Keratinocyte (primary cell): ENCODE measurements at regions not wholly inside any gene's neighbourhood (a gene's known extent, or its start where the extent isn't known, plus 50 kb on each side); places are given as distances from the start of the nearest gene placed in this dataset.

Source experiments
- DNase-seq: peaks from one replicate; pipeline ENCODE4 v3.0.0-alpha.2; 2011; ENCODE audit warnings: low read depth, missing footprints, low spot score
- FAIRE-seq: peaks from 2 replicates; lab custom pipeline; 2011; peaks lifted over from hg19 to GRCh38; lab: Jason Lieb, UNC
- H2AFZ ChIP-seq: 2 replicates; pipeline ENCODE4 v1.6.0; 2012; ENCODE audit warnings: low read length, control low read depth, inconsistent platforms; ENCODE audit not compliant: control insufficient read depth
- H3K27ac ChIP-seq: 2 replicates; pipeline ENCODE4 v1.5.1; 2011; ENCODE audit warnings: low read length; ENCODE audit not compliant: control insufficient read depth, insufficient read depth
- H3K27me3 ChIP-seq: 3 replicates; pipeline ENCODE4 v1.6.0; 2011; ENCODE audit warnings: low read length; ENCODE audit not compliant: control insufficient read depth, insufficient read depth; ENCODE audit errors: extremely low read depth
- H3K36me3 ChIP-seq, 2 experiments: 2 replicates in 1 of 2; 3 replicates in 1 of 2; pipeline ENCODE4 v1.5.1; 2011; ENCODE audit warnings: low read length in 2 of 2, mild to moderate bottlenecking in 1 of 2; ENCODE audit not compliant: control insufficient read depth in 2 of 2, insufficient read depth in 2 of 2; ENCODE audit errors: extremely low read depth in 1 of 2
- H3K4me1 ChIP-seq: 3 replicates; pipeline ENCODE4 v1.5.1; 2011; ENCODE audit warnings: low read length; ENCODE audit not compliant: control insufficient read depth, insufficient read depth; ENCODE audit errors: extremely low read depth
- H3K4me2 ChIP-seq: 3 replicates; pipeline ENCODE4 v1.6.0; 2011; ENCODE audit warnings: low read depth, low read length; ENCODE audit not compliant: control insufficient read depth, insufficient read depth; ENCODE audit errors: extremely low read depth
- H3K4me3 ChIP-seq, 3 experiments: fragments of 200-600 bp in 1 of 3; sonication (generic) in 1 of 3; 2 replicates in 2 of 3; 3 replicates in 1 of 3; pipeline ENCODE4 v1.5.1; 2011 to 2016; ENCODE audit warnings: low read length in 3 of 3, mild to moderate bottlenecking in 3 of 3, control low read depth in 2 of 3, inconsistent platforms in 1 of 3, low read depth in 1 of 3, mixed read lengths in 1 of 3, mixed run types in 1 of 3, moderate library complexity in 1 of 3; ENCODE audit not compliant: control insufficient read depth in 2 of 3, insufficient read depth in 2 of 3; ENCODE audit errors: extremely low read depth in 1 of 3
- H3K79me2 ChIP-seq: 2 replicates; pipeline ENCODE4 v1.6.0; 2012; ENCODE audit warnings: low read length; ENCODE audit not compliant: control insufficient read depth, insufficient read depth
- H3K9ac ChIP-seq: 3 replicates; pipeline ENCODE4 v1.6.0; 2011; ENCODE audit warnings: low read length; ENCODE audit not compliant: control insufficient read depth, insufficient read depth; ENCODE audit errors: extremely low read depth
- H3K9me1 ChIP-seq: 3 replicates; pipeline ENCODE4 v1.6.0; 2011; ENCODE audit warnings: low read length; ENCODE audit not compliant: control insufficient read depth, insufficient read depth; ENCODE audit errors: extremely low read depth
- H3K9me3 ChIP-seq: 2 replicates; pipeline ENCODE4 v1.5.1; 2012; ENCODE audit warnings: low read depth, low read length; ENCODE audit not compliant: control insufficient read depth
- H4K20me1 ChIP-seq: 3 replicates; pipeline ENCODE4 v1.6.0; 2011; ENCODE audit warnings: low read length; ENCODE audit not compliant: control insufficient read depth, insufficient read depth; ENCODE audit errors: extremely low read depth
- CTCF ChIP-seq, 3 experiments: IDR thresholded peaks in 1 of 3; conservative IDR thresholded peaks in 1 of 3; optimal IDR thresholded peaks in 1 of 3; 2 replicates in 2 of 3; 3 replicates in 1 of 3; pipeline versions ENCODE3 to v1.5.1; 2011; ENCODE audit warnings: low read length in 3 of 3, mild to moderate bottlenecking in 3 of 3, moderate library complexity in 2 of 3, control low read depth in 1 of 3, inconsistent platforms in 1 of 3; ENCODE audit not compliant: insufficient read depth in 2 of 3; ENCODE audit errors: extremely low read depth in 1 of 3
- EZH2 ChIP-seq: IDR thresholded peaks from one replicate; pipeline ENCODE4 v1.6.1; 2012; ENCODE audit warnings: inconsistent platforms, mild to moderate bottlenecking, low read length, moderate library complexity
- dilution Hi-C: fragments of 300-500 bp; cut with MboI; formaldehyde crosslinking; loops from one replicate; pipeline ENCODE4 v1.7.0; 2020; ENCODE audit warnings: low sequenced_read_pairs; ENCODE audit not compliant: extremely low pct_ligation_motif_present

GRCh38 chr4:154001193-154001592 is 212.3 kb upstream of the SFRP2 start:
- no peak for TF ChIP-seq EZH2
- no peak for TF ChIP-seq CTCF (optimal IDR thresholded peaks at IDR 0.05 in 1 of 3, IDR thresholded peaks at IDR 0.05 in 1 of 3, conservative IDR thresholded peaks at IDR 0.05 in 1 of 3; ENCODE audit: extremely low read depth in 1 of 3, insufficient read depth in 2 of 3, low read length in 3 of 3)
- no peak for FAIRE-seq
- dilution Hi-C loops = no loop called here

GRCh38 chr4:153997516-153997915 is 208.6 kb upstream of the SFRP2 start:
- H3K79me2 ChIP-seq = no peaks in the 10 kb centered on the region
- H3K9me3 ChIP-seq = no peaks in the 10 kb centered on the region
- no peak for FAIRE-seq
- no peak overlapping the region for H3K4me3 ChIP-seq
- H3K9me1 ChIP-seq = no peaks in the 10 kb centered on the region
- H4K20me1 ChIP-seq = no peaks in the 10 kb centered on the region
- no peak overlapping the region for H2AFZ ChIP-seq
- H3K27ac ChIP-seq = no peak overlapping the region
- no peaks in the 10 kb centered on the region for H3K36me3 ChIP-seq
- no peaks in the 10 kb centered on the region for H3K27me3 ChIP-seq
- no peaks in the 10 kb centered on the region for H3K4me1 ChIP-seq
- H3K9ac ChIP-seq = no peak overlapping the region
- dilution Hi-C loops = no loop called here
- no peak for DNase-seq
- no peak overlapping the region for H3K4me2 ChIP-seq
- TF ChIP-seq CTCF (optimal IDR thresholded peaks at IDR 0.05 in 1 of 3, IDR thresholded peaks at IDR 0.05 in 1 of 3, conservative IDR thresholded peaks at IDR 0.05 in 1 of 3; ENCODE audit: extremely low read depth in 1 of 3, insufficient read depth in 2 of 3, low read length in 3 of 3) = no peak
- TF ChIP-seq EZH2 = no peak

More at GRCh38 chr4:154001193-154001592, 212.3 kb upstream of the SFRP2 start:
- Histone ChIP-seq H4K20me1 (no peaks in the 10 kb centered on the region), H3K4me1 (no peaks in the 10 kb centered on the region), H3K4me2 (no peak overlapping the region), H3K79me2 (no peaks in the 10 kb centered on the region), H3K4me3 (no peak overlapping the region), H3K9ac (no peak overlapping the region), H3K9me1 (no peaks in the 10 kb centered on the region), H3K9me3 (no peaks in the 10 kb centered on the region), H3K27ac (no peak overlapping the region), H3K36me3 (no peaks in the 10 kb centered on the region), H2AFZ (no peak overlapping the region), H3K27me3 (no peaks in the 10 kb centered on the region)
- DNase-seq = no peak
